H1 (cell line): ENCODE measurements at regions not wholly inside any gene's neighbourhood (a gene's known extent, or its start where the extent isn't known, plus 50 kb on each side); places are given as distances from the start of the nearest gene placed in this dataset.

Source experiments
- CTCF ChIA-PET: fragments of 300-600 bp; sonication (Branson Sonifier 250); formaldehyde crosslinking; loops from one replicate; lab custom pipeline; 2021; ENCODE audit not compliant: partially characterized antibody; lab: Charles Lee
- POLR2A ChIA-PET: fragments of 300-600 bp; sonication (Branson Sonifier 250); formaldehyde crosslinking; loops from one replicate; lab custom pipeline; 2021; ENCODE audit warnings: inconsistent platforms; ENCODE audit not compliant: partially characterized antibody; lab: Charles Lee
- DNase-seq, 2 experiments: peaks; one replicate each; pipeline versions ENCODE4 v3.0.0 to v3.0.0-alpha.2; 2010 to 2022; ENCODE audit warnings: low spot score in 2 of 2, low read depth in 1 of 2, mixed read lengths in 1 of 2
- FAIRE-seq: peaks from 2 replicates; lab custom pipeline; 2011; peaks lifted over from hg19 to GRCh38; lab: Jason Lieb, UNC
- H2AFZ ChIP-seq: 2 replicates; pipeline ENCODE4 v1.8.1; 2012; ENCODE audit warnings: low read length, inconsistent platforms
- H2AK5ac ChIP-seq: 2 replicates; pipeline ENCODE4 v1.6.1; 2013; ENCODE audit warnings: low read depth, low read length
- H2BK120ac ChIP-seq: replicated peaks from 2 replicates; pipeline ENCODE3; 2013; ENCODE audit warnings: low read depth, low read length, inconsistent platforms
- H2BK12ac ChIP-seq: 2 replicates; pipeline ENCODE4 v1.6.1; 2013; ENCODE audit warnings: low read depth, low read length
- H2BK15ac ChIP-seq: 2 replicates; pipeline ENCODE4 v1.6.1; 2013; ENCODE audit warnings: low read length
- H2BK20ac ChIP-seq: 2 replicates; pipeline ENCODE4 v1.6.1; 2013; ENCODE audit warnings: low read length
- H2BK5ac ChIP-seq: 2 replicates; pipeline ENCODE4 v1.6.1; 2013; ENCODE audit warnings: low read depth, low read length
- H3K14ac ChIP-seq: 2 replicates; pipeline ENCODE4 v1.6.1; 2013; ENCODE audit warnings: inconsistent platforms; ENCODE audit not compliant: insufficient read length
- H3K18ac ChIP-seq: 2 replicates; pipeline ENCODE4 v1.6.1; 2013; ENCODE audit warnings: low read length; ENCODE audit errors: extremely low read depth
- H3K23ac ChIP-seq: 2 replicates; pipeline ENCODE4 v1.6.1; 2013; ENCODE audit warnings: inconsistent platforms; ENCODE audit not compliant: insufficient read length
- H3K23me2 ChIP-seq: 2 replicates; pipeline ENCODE4 v1.6.1; 2013; ENCODE audit warnings: low read depth, low read length
- H3K27ac ChIP-seq: 2 replicates; pipeline ENCODE4 v1.6.1; 2011; ENCODE audit warnings: low read depth, low read length, inconsistent platforms
- H3K27me3 ChIP-seq, 4 experiments: replicated peaks in 1 of 4; 1 replicate in 1 of 4; 2 replicates in 3 of 4; pipeline versions ENCODE4 v1.6.1 to v1.8.1; 2011 to 2013; ENCODE audit warnings: low read length in 3 of 4, mild to moderate bottlenecking in 3 of 4, inconsistent platforms in 2 of 4, mixed read lengths in 2 of 4, moderate library complexity in 1 of 4; ENCODE audit not compliant: control insufficient read depth in 3 of 4, insufficient read depth in 3 of 4; ENCODE audit errors: extremely low read depth in 1 of 4
- H3K36me3 ChIP-seq, 4 experiments: 2 replicates each; pipeline versions ENCODE4 v1.6.1 to v1.8.1; 2011 to 2013; ENCODE audit warnings: mild to moderate bottlenecking in 4 of 4, low read length in 3 of 4, moderate library complexity in 2 of 4, control low read depth in 1 of 4, inconsistent platforms in 1 of 4; ENCODE audit not compliant: insufficient read depth in 4 of 4, control insufficient read depth in 2 of 4
- H3K4ac ChIP-seq: replicated peaks from 2 replicates; pipeline ENCODE3; 2013; ENCODE audit warnings: low read length, low read depth, mixed read lengths, inconsistent platforms; ENCODE audit not compliant: insufficient read length
- H3K4me1 ChIP-seq, 4 experiments: replicated peaks in 1 of 4; 1 replicate in 1 of 4; 2 replicates in 3 of 4; pipeline versions ENCODE4 v1.6.1 to v1.8.1; 2011 to 2013; ENCODE audit warnings: low read length in 3 of 4, inconsistent platforms in 2 of 4, mixed read lengths in 1 of 4; ENCODE audit not compliant: insufficient read depth in 4 of 4, control insufficient read depth in 3 of 4
- H3K4me2 ChIP-seq, 2 experiments: 2 replicates each; pipeline versions ENCODE4 v1.6.1 to v1.8.1; 2011 to 2013; ENCODE audit warnings: low read depth in 2 of 2, low read length in 2 of 2, control low read depth in 1 of 2, inconsistent platforms in 1 of 2, mild to moderate bottlenecking in 1 of 2; ENCODE audit not compliant: insufficient read depth in 1 of 2
- H3K4me3 ChIP-seq, 4 experiments: fragments of 200-600, 300-600 bp in 1 of 4; sonication (generic), shearing (Covaris generic), sonication (Bioruptor Twin) in 1 of 4; 2 replicates each; pipeline versions ENCODE4 v1.5.1 to v1.8.1; 2011 to 2016; ENCODE audit warnings: low read length in 4 of 4, low read depth in 3 of 4, control low read depth in 2 of 4, inconsistent platforms in 2 of 4, mild to moderate bottlenecking in 2 of 4, mixed read lengths in 1 of 4, moderate library complexity in 1 of 4; ENCODE audit not compliant: insufficient read depth in 2 of 4; ENCODE audit errors: extremely low read depth in 1 of 4
- H3K56ac ChIP-seq: replicated peaks from 2 replicates; pipeline ENCODE3; 2013; ENCODE audit warnings: low read depth, mild to moderate bottlenecking, mixed read lengths, low read length, inconsistent platforms; ENCODE audit not compliant: insufficient read length
- H3K79me1 ChIP-seq: 2 replicates; pipeline ENCODE4 v1.6.1; 2013; ENCODE audit warnings: low read depth, low read length, control low read depth
- H3K79me2 ChIP-seq, 2 experiments: 2 replicates each; pipeline versions ENCODE4 v1.6.1 to v1.8.1; 2012 to 2013; ENCODE audit warnings: low read length in 2 of 2, mild to moderate bottlenecking in 2 of 2, inconsistent platforms in 1 of 2; ENCODE audit not compliant: insufficient read depth in 2 of 2, control insufficient read depth in 1 of 2
- H3K9ac ChIP-seq, 4 experiments: replicated peaks in 1 of 4; 1 replicate in 1 of 4; 2 replicates in 3 of 4; pipeline versions ENCODE4 v1.6.1 to v1.8.1; 2011 to 2013; ENCODE audit warnings: low read depth in 3 of 4, low read length in 3 of 4, control low read depth in 2 of 4, mild to moderate bottlenecking in 2 of 4, moderate library complexity in 2 of 4, inconsistent platforms in 1 of 4; ENCODE audit errors: extremely low read depth in 1 of 4
- H3K9me3 ChIP-seq, 2 experiments: 2 replicates each; pipeline versions ENCODE4 v1.6.1 to v1.8.1; 2012 to 2013; ENCODE audit warnings: mild to moderate bottlenecking in 2 of 2, moderate library complexity in 2 of 2, control low read depth in 1 of 2, inconsistent platforms in 1 of 2, low read depth in 1 of 2, low read length in 1 of 2, mixed read lengths in 1 of 2; ENCODE audit not compliant: insufficient read depth in 2 of 2
- H4K20me1 ChIP-seq, 2 experiments: replicated peaks in 1 of 2; 2 replicates each; pipeline versions ENCODE3 to v1.8.1; 2011 to 2013; ENCODE audit warnings: inconsistent platforms in 2 of 2, low read length in 2 of 2, mild to moderate bottlenecking in 1 of 2; ENCODE audit not compliant: insufficient read depth in 2 of 2, control insufficient read depth in 1 of 2
- H4K5ac ChIP-seq: 2 replicates; pipeline ENCODE4 v1.6.1; 2013; ENCODE audit warnings: low read length, low read depth, mixed read lengths, inconsistent platforms; ENCODE audit not compliant: insufficient read length
- H4K8ac ChIP-seq: 2 replicates; pipeline ENCODE4 v1.8.0; 2013; ENCODE audit warnings: mild to moderate bottlenecking, moderate library complexity, low read length, inconsistent platforms; ENCODE audit not compliant: insufficient read depth; ENCODE audit errors: extremely low read depth
- H4K91ac ChIP-seq: replicated peaks from 2 replicates; pipeline ENCODE3; 2013; ENCODE audit warnings: low read length, mixed read lengths, inconsistent platforms; ENCODE audit not compliant: insufficient read length
- HDAC2 ChIP-seq, 2 experiments: fragments of 300-600 bp in 1 of 2; sonication (generic) in 1 of 2; IDR thresholded peaks; 2 replicates each; pipeline ENCODE4 v1.6.1; 2011 to 2012; ENCODE audit warnings: low read depth in 2 of 2, low read length in 2 of 2, mild to moderate bottlenecking in 2 of 2, moderate library complexity in 2 of 2, borderline replicate concordance in 1 of 2, inconsistent platforms in 1 of 2
- KDM1A ChIP-seq: fragments of 200-600, 300-600 bp; sonication (generic); IDR thresholded peaks from 2 replicates; pipeline ENCODE4 v1.7.1; 2016; ENCODE audit warnings: mild to moderate bottlenecking, low read length, borderline replicate concordance
- TAF1 ChIP-seq: IDR thresholded peaks from 2 replicates; pipeline ENCODE4 v1.6.1; 2011; ENCODE audit warnings: mild to moderate bottlenecking, low read depth, low read length
- WGBS, 2 experiments: shearing (Covaris generic) in 1 of 2; methylation state at CpG; one replicate each; pipeline versions ENCODE4 v1.1.6 to v1.1.7; 2013 to 2015; ENCODE audit warnings: low lambda C conversion rate in 2 of 2, mixed read lengths in 2 of 2, inconsistent platforms in 1 of 2, low coverage in 1 of 2, missing lambda C conversion rate in 1 of 2; ENCODE audit not compliant: insufficient replicate concordance in 2 of 2, insufficient coverage in 1 of 2, insufficient read length in 1 of 2; ENCODE audit errors: extremely low coverage in 1 of 2, missing lambda C conversion rate in 1 of 2; 5-methylcytosine and 5-hydroxymethylcytosine counted together

- Histone ChIP-seq H4K91ac (peak overlapping the region; percentile 15), H2BK20ac (peak overlapping the region; percentile 83), H3K23ac (no peak overlapping the region), H2BK15ac (no peak overlapping the region), H3K79me1 (no peaks in the 10 kb centered on the region), H3K36me3 (no peaks in the 10 kb centered on the region), H3K27me3 (no peaks in the 10 kb centered on the region; a peak in 1 of 7 replicates), H2BK12ac (peak overlapping the region; percentile 32), H4K5ac (no peak overlapping the region), H3K23me2 (no peaks in the 10 kb centered on the region; the same call in 1 of the 2 replicates), H3K27ac (no peak overlapping the region), H3K14ac (no peak overlapping the region), H3K4ac (no peak overlapping the region), H2AK5ac (no peak overlapping the region; the same call in 1 of the 2 replicates), H3K9ac (peak overlapping the region in 1 of 4 experiments; percentile 28; a peak in 2 of 7 replicates), H3K56ac (no peak overlapping the region), H3K4me2 (peak overlapping the region; percentile 55 to 60), H3K18ac (no peak overlapping the region; the same call in 1 of the 2 replicates), H3K4me1 (peaks cover 11 to 18% (median 14%) of the 10 kb centered on the region in 4 experiments; a peak in 6 of 7 replicates), H4K20me1 (no peaks in the 10 kb centered on the region), H3K9me3 (peaks cover 10 to 17% of the 10 kb centered on the region in 2 experiments), H3K4me3 (peak overlapping the region in 3 of 4 experiments; percentile 2 to 51 (median 25); a peak in 5 of 8 replicates), H2BK5ac (peak overlapping the region; percentile 46; the same call in 1 of the 2 replicates), H4K8ac (no peak overlapping the region), H2BK120ac (no peak overlapping the region), H3K79me2 (no peaks in the 10 kb centered on the region), H2AFZ (peak overlapping the region; percentile 54; the same call in 1 of the 2 replicates)
- TF ChIP-seq HDAC2 (IDR thresholded peaks at IDR 0.05; ENCODE audit: borderline replicate concordance in 1 of 2, low read depth in 2 of 2, low read length in 2 of 2) (no peak), KDM1A (no peak), TAF1 (no peak)
- ChIA-PET POLR2A (interaction anchor here (1.1 to 3.5 kb wide), 7 partner anchors 10 to 215 kb away, joined by 3 to 28 read pairs (median 6); no protein-coding TSS in a partner anchor), CTCF (interaction anchor here (1.1 to 3.1 kb wide), 5 partner anchors 30 to 215 kb away, joined by 3 to 13 read pairs (median 3); no protein-coding TSS in a partner anchor)
- FAIRE-seq (no peak), DNase-seq (peak in 1 of 2 experiments; percentile 46)
- 51% methylated on average over 8 of the region's 8 CpGs; no CpG with 5 or more reads in 1 of the 2 experiments for WGBS, 2 experiments
Measured at GRCh38 chr14:23695664-23695999, 59.5 kb downstream of the DHRS2 start.
